ENCODE measurements at regions not wholly inside any gene's neighbourhood (a gene's known extent, or its start where the extent isn't known, plus 50 kb on each side); places are given as distances from the start of the nearest gene placed in this dataset.

DNA sequence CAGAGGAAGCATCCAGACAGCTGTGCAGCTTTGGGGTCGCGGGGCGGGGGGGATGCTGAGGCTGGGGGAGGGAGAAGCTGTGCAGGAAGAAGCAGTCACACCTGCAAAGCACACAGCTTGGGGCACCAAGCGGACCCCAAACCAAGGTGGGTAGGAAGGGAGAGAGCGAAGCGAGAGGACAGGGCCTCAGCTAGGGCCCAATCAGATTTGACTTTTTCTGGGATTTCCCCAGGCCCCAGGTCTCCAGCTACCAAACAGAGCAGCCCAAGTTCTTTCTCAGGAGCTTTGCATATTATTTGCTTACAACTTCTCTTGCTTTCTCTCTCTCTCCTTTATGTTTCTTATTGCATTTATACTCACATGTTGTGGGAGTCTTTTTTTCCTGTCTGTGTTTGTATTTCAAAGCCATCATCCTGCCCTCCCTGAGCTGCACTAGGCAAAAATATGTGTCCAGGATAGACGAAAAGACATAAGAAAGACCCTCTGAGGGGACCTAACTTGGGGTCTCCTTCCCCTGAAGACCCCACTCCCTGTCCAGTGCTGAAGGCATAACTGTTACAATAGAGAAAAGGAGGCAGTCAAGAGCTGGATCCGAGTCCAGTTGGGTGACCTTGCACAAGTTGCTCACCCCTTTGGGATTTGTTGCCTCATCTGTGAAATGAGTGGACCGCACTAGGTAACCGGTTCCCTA lies 50.6 kb upstream of the SMNDC1 start:
- Histone ChIP-seq H3K27ac (ENCODE audit: low read depth, low read length) (no peak overlapping the region), H3K4me1 (ENCODE audit: insufficient read depth, low read length) (peaks cover 13% of the 10 kb centered on the region), H3K9me3 (ENCODE audit: low read length) (no peaks in the 10 kb centered on the region)

DNA sequence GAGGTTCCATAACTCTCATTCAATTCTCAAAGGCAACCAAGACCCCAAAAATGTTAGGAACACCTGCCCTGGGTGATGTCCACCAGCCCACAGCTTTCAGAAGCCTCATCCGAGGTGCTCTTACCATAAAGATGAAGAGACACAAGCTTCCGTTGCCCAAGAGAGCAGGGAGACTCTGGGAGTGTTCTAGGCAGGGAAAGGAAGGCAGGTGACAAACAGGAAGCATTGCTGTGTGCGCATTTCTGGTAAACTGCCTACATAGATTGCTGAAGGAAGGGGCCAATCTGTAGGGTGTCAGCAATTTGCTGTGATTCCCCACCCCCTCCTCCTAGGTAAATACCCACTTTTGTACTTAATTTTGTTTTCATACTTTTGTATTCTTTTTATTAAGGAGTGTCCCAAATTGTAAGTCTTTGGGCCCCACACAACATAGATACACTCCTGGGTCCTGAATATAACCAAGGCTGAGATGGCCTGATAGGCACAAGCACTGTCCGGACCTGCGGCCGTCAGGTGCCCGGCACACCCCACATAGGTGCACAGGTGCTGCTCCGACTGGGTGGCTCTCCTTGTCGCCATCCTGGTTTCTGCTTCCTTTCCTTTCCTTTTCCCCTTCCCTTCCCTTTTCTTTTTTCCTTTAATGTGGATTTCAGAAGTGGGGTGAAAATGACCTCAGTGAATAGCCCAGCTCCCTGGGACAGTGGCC lies 51.4 kb upstream of the SMNDC1 start:
- Histone ChIP-seq H3K9ac (ENCODE audit: low read length) (no peak overlapping the region), H3K36me3 (ENCODE audit: insufficient read depth, low read length) (no peaks in the 10 kb centered on the region), H3K27ac (ENCODE audit: low read depth, low read length) (no peak overlapping the region), H3K27me3 (ENCODE audit: control insufficient read depth in 1 of 2, insufficient read depth in 2 of 2, low read length in 2 of 2) (no peaks in the 10 kb centered on the region), H3K9me3 (ENCODE audit: low read length) (no peaks in the 10 kb centered on the region), H3K4me3 (ENCODE audit: low read depth in 1 of 2, low read length in 2 of 2) (no peak overlapping the region), H3K4me1 (ENCODE audit: insufficient read depth, low read length) (peaks cover 13% of the 10 kb centered on the region)

More for the DNA sequence above, 50.6 kb upstream of the SMNDC1 start:
- H3K4me3 ChIP-seq (ENCODE audit: low read depth in 1 of 2, low read length in 2 of 2) = no peak overlapping the region
- H3K27me3 ChIP-seq (ENCODE audit: control insufficient read depth in 1 of 2, insufficient read depth in 2 of 2, low read length in 2 of 2) = no peaks in the 10 kb centered on the region
- H3K36me3 ChIP-seq (ENCODE audit: insufficient read depth, low read length) = no peaks in the 10 kb centered on the region
- H3K9ac ChIP-seq (ENCODE audit: low read length) = no peak overlapping the region

DNA sequence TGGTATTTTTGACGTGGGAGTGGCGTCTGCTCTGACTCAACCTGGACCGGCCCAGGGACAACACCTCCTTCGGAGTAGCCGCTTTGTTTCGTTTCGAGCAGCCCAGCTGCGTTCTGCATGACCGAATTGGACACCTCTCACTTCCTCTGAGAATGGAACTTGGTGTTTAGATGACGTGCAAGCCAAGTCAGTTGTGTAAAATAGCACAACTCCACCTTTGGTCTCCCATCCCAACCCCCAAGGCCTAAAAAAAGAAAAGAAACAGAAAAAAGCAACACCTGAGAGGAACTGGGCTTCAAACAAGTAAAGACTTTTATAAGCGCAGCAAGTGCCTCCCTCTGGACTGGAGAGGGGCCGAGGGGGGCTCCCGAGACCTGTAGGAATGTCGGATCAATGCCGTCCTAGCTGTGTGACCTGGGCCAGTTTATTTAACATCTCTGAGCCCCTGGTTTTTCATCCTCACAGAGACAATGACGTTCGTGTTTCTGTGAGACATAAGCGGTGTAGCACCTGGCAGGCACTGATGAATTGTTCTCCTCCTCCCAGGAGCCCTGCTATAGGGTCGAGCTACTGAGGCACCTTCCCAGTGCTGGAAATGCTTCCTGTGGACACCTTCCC lies 52.0 kb upstream of the SMNDC1 start:
- no peak overlapping the region for H3K27ac ChIP-seq (ENCODE audit: low read depth, low read length)
- no peak overlapping the region for H3K4me3 ChIP-seq (ENCODE audit: low read depth in 1 of 2, low read length in 2 of 2)
- H3K9me3 ChIP-seq (ENCODE audit: low read length) = no peaks in the 10 kb centered on the region
- no peaks in the 10 kb centered on the region for H3K36me3 ChIP-seq (ENCODE audit: insufficient read depth, low read length)
- peaks cover 13% of the 10 kb centered on the region for H3K4me1 ChIP-seq (ENCODE audit: insufficient read depth, low read length)
- H3K9ac ChIP-seq (ENCODE audit: low read length) = no peak overlapping the region
- no peaks in the 10 kb centered on the region for H3K27me3 ChIP-seq (ENCODE audit: control insufficient read depth in 1 of 2, insufficient read depth in 2 of 2, low read length in 2 of 2)

DNA sequence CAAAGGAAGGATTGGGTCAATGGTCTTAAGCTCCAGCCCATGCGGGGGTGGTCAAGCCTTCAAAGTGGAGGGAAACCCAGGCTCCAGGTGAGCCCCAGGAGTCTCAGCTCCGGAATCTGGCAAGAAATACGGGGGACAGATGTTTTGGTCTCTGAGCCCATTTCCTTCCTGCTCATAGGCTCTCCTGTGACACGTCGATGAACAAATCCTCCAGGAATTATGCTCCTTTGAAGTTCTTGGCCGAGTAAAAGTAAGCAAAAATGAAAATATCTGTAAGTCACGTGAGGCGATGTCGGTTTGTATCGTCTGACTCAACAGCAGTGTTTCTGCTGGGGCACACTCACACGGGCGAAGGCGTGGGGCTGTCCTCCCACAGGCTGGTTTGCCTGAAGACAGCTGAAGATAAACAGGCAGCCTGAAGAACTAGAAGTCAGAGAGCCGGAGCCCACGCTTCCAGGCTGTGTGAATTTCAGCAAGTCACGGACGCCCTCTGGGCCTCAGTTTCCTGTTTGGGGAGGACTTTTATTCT lies 52.6 kb upstream of the SMNDC1 start:
- no peak overlapping the region for H3K9ac ChIP-seq (ENCODE audit: low read length)
- peaks cover 13% of the 10 kb centered on the region for H3K4me1 ChIP-seq (ENCODE audit: insufficient read depth, low read length)
- no peaks in the 10 kb centered on the region for H3K36me3 ChIP-seq (ENCODE audit: insufficient read depth, low read length)
- H3K27ac ChIP-seq (ENCODE audit: low read depth, low read length) = no peak overlapping the region
- no peaks in the 10 kb centered on the region for H3K9me3 ChIP-seq (ENCODE audit: low read length)
- no peaks in the 10 kb centered on the region for H3K27me3 ChIP-seq (ENCODE audit: control insufficient read depth in 1 of 2, insufficient read depth in 2 of 2, low read length in 2 of 2)
- no peak overlapping the region for H3K4me3 ChIP-seq (ENCODE audit: low read depth in 1 of 2, low read length in 2 of 2)

DNA sequence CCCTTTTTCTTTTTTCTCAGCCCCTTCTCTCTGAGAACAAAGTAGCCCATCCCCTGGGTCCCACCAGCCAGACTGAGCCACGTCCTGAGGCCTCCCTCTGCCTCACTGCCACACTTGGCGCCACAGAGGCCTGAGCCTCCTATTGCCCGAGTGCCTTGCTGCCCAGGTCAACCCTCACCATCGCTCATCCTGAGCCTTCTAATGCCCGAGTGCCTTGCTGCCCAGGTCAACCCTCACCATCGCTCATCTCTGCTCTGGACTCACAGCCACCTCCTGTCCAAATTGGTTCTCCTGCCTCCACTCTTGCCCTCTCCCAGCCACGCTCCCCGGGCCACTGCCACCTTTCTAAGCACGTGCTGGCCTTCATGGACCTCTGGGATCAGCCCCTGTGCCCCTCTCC lies 53.2 kb upstream of the SMNDC1 start:
- no peak overlapping the region for H3K27ac ChIP-seq (ENCODE audit: low read depth, low read length)
- no peaks in the 10 kb centered on the region for H3K36me3 ChIP-seq (ENCODE audit: insufficient read depth, low read length)
- peaks cover 13% of the 10 kb centered on the region for H3K4me1 ChIP-seq (ENCODE audit: insufficient read depth, low read length)
- no peaks in the 10 kb centered on the region for H3K27me3 ChIP-seq (ENCODE audit: control insufficient read depth in 1 of 2, insufficient read depth in 2 of 2, low read length in 2 of 2)
- H3K9ac ChIP-seq (ENCODE audit: low read length) = no peak overlapping the region
- no peak overlapping the region for H3K4me3 ChIP-seq (ENCODE audit: low read depth in 1 of 2, low read length in 2 of 2)
- no peaks in the 10 kb centered on the region for H3K9me3 ChIP-seq (ENCODE audit: low read length)

DNA sequence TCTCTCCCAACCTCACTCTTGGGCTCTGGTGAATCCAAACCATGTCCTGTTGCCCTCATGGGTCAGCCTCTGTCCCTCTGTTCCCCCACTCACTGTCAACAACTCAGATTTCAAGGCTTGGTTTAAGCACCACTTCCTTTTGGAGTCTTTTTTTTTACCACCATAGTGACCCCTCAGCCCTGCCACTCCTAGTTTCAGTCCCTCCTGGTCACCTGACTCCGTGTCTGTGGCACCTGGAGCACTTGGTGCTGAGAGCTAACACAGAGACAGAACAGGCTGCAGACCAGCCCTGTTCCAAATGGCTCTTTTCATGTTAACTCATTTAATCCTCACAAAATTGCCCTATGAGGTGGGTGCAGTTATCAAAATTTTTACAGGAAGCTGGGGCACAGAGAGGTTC lies 53.6 kb upstream of the SMNDC1 start:
- no peaks in the 10 kb centered on the region for H3K9me3 ChIP-seq (ENCODE audit: low read length)
- H3K4me3 ChIP-seq (ENCODE audit: low read depth in 1 of 2, low read length in 2 of 2) = no peak overlapping the region
- no peaks in the 10 kb centered on the region for H3K27me3 ChIP-seq (ENCODE audit: control insufficient read depth in 1 of 2, insufficient read depth in 2 of 2, low read length in 2 of 2)
- no peak overlapping the region for H3K27ac ChIP-seq (ENCODE audit: low read depth, low read length)
- peaks cover 13% of the 10 kb centered on the region for H3K4me1 ChIP-seq (ENCODE audit: insufficient read depth, low read length)
- H3K36me3 ChIP-seq (ENCODE audit: insufficient read depth, low read length) = no peaks in the 10 kb centered on the region
- no peak overlapping the region for H3K9ac ChIP-seq (ENCODE audit: low read length)

DNA sequence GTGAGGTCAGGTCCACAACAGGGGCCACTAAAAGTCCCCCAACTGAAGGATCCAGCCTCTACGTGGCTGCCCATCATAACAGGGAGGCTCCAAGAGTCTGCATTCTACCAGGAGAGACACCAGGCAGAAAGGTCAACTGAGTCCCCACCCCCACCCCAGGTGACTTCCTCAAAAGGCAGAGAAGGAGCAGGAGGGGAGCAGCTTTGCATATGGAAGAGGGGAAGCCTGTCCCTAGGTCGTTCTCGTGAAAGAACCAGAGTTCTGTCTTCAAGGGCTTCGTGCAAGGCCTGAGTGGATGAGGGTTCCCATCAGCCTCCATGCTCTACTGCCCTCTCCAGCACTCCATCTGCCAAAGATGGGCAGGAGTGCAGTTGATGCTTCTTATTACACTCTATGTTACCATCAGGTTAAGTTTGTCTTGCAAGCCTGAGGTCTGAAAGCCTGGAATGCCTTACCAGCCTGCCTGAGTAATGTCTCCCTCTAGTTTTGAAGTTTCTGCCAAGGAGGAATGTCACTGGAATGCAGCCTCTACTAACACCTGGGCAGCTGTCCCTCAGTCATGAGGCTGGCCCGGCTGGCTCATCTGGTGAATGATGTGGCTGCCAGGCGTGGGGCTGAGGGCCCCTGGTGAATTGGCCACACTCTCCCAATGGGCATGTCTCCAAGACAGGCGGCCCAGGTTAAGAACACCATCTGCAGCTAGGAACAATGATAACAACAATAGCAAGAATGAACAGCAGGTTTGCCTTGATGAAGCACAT lies 54.3 kb upstream of the SMNDC1 start:
- Histone ChIP-seq H3K27me3 (ENCODE audit: control insufficient read depth in 1 of 2, insufficient read depth in 2 of 2, low read length in 2 of 2) (no peaks in the 10 kb centered on the region), H3K27ac (ENCODE audit: low read depth, low read length) (no peak overlapping the region), H3K4me1 (ENCODE audit: insufficient read depth, low read length) (peaks cover 13% of the 10 kb centered on the region), H3K4me3 (ENCODE audit: low read depth in 1 of 2, low read length in 2 of 2) (no peak overlapping the region), H3K9me3 (ENCODE audit: low read length) (no peaks in the 10 kb centered on the region), H3K36me3 (ENCODE audit: insufficient read depth, low read length) (no peaks in the 10 kb centered on the region), H3K9ac (ENCODE audit: low read length) (no peak overlapping the region)

DNA sequence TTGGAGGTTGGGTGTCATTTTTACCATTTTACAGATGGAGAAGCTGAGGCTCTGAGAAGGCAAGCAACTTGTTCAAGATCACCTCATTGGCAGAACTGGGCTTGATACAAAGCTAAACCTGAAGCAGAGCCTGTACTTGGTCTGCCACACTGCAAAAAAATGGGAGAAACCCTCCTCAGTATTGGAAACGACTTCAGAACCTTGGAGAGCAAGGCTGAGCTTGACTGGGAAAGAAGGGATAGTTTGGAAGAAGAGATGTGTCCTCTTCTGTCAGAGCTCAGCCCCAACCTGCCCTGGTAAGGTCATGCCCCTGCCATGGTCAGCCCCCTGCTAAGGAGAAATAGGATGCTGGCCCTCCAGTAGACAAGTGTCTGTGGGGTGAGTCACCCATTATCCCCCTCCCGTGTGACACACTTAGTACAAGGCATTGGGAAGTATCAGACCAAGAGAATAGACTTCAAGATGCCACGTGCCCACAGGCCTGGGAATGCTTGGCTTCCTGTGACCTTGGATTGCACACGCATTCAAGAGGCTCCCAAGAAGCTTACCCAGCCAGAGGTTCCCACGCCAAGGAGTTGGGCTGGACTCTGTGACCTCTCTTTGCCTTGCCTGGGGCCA lies 56.2 kb upstream of the SMNDC1 start:
- no peak overlapping the region for H3K27ac ChIP-seq (ENCODE audit: low read depth, low read length)
- H3K4me3 ChIP-seq (ENCODE audit: low read depth in 1 of 2, low read length in 2 of 2) = no peak overlapping the region
- no peaks in the 10 kb centered on the region for H3K9me3 ChIP-seq (ENCODE audit: low read length)
- peaks cover 13% of the 10 kb centered on the region for H3K4me1 ChIP-seq (ENCODE audit: insufficient read depth, low read length)
- H3K9ac ChIP-seq (ENCODE audit: low read length) = no peak overlapping the region
- no peaks in the 10 kb centered on the region for H3K36me3 ChIP-seq (ENCODE audit: insufficient read depth, low read length)
- H3K27me3 ChIP-seq (ENCODE audit: control insufficient read depth in 1 of 2, insufficient read depth in 2 of 2, low read length in 2 of 2) = no peaks in the 10 kb centered on the region

DNA sequence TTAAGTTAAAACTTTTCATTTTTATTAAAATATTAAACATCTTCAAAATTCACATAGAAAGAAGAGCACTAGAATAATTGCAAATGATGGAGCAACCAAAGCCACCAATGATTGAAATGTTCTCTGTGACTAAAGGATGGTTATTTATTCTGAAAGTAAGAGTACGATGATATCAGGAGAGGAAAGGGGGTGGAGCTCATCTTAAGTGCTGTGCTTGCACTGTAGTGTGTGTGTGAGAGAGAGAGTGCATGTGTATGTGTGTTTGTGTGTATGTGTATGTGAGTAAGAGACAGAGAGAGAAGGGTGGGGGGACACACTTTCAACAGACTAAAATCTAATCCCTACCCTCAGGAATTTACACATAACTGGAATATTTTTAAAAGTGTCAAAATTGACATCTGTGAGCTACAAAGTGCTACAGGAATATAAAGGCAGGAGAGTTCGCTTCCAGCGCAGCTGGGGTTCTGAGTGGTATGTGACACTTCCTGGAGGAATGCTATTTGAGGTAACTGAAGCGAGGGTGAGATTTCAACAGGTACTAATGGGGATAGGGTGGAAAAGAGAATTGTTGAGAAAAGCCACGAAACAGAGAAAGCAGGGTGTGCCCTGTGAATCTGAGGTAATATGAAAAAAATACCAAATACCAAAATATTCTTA lies 57.2 kb upstream of the SMNDC1 start:
- no peaks in the 10 kb centered on the region for H3K36me3 ChIP-seq (ENCODE audit: insufficient read depth, low read length)
- H3K9me3 ChIP-seq (ENCODE audit: low read length) = no peaks in the 10 kb centered on the region
- H3K4me1 ChIP-seq (ENCODE audit: insufficient read depth, low read length) = peaks cover 11% of the 10 kb centered on the region
- no peaks in the 10 kb centered on the region for H3K27me3 ChIP-seq (ENCODE audit: control insufficient read depth in 1 of 2, insufficient read depth in 2 of 2, low read length in 2 of 2)
- no peak overlapping the region for H3K27ac ChIP-seq (ENCODE audit: low read depth, low read length)
- no peak overlapping the region for H3K4me3 ChIP-seq (ENCODE audit: low read depth in 1 of 2, low read length in 2 of 2)
- no peak overlapping the region for H3K9ac ChIP-seq (ENCODE audit: low read length)

DNA sequence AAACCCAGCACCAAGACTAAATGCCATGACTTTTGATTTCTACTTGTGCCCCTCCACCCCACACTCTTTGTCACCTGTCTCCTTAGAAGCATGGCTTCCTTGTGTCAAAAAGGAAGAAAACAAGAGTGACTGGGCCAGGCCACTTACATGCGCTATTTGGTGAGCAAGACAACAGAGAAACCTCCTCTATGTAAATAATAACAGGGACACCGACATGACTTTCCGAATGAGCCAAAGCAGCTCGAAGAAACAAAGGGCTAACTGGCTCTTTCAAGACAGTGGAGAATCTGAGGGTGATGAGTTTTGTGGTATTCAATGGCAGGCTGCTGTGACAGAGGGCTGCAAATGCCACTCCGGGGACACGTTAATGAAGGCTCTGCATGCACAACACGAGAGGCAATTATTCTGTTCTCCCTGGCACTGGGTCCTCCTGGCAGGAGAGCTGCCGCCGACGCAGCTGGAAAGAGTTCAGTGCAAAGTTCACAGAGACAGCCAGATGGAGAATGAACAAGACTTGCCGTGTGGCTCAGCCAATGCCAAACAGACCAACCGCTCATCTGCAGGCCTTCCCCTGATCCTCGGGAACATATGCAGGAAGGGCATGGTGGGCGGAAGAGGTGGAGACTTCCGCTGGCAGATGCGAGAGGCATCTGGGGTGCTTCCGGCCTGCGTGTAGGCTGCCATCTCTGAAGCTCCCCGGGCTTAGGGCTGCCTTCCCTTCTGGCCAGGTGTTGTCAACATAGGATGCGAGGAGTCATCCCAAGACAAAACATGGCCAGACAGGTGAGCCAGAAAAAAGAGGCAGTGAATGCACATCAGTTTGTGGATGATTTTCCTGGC lies 59.1 kb upstream of the SMNDC1 start:
- Histone ChIP-seq H3K9ac (ENCODE audit: low read length) (no peak overlapping the region), H3K36me3 (ENCODE audit: insufficient read depth, low read length) (no peaks in the 10 kb centered on the region), H3K9me3 (ENCODE audit: low read length) (no peaks in the 10 kb centered on the region), H3K4me1 (ENCODE audit: insufficient read depth, low read length) (peaks cover 6% of the 10 kb centered on the region), H3K27me3 (ENCODE audit: control insufficient read depth in 1 of 2, insufficient read depth in 2 of 2, low read length in 2 of 2) (no peaks in the 10 kb centered on the region), H3K4me3 (ENCODE audit: low read depth in 1 of 2, low read length in 2 of 2) (no peak overlapping the region), H3K27ac (ENCODE audit: low read depth, low read length) (no peak overlapping the region)
